GM18909 (cell line): ENCODE measurements at regions not wholly inside any gene's neighbourhood (a gene's known extent, or its start where the extent isn't known, plus 50 kb on each side); places are given as distances from the start of the nearest gene placed in this dataset.
"Not testable (repeated sequence)": the region's sequence is repeated elsewhere in the genome, so short reads cannot be mapped to it uniquely, and the experiment has no call there.

Experiments
- ATAC-seq: cut with Tn5 transposase; IDR thresholded peaks from one replicate; pipeline ENCODE4 v1.9.1; 2021; ENCODE audit warnings: mild to moderate bottlenecking; ENCODE audit not compliant: unreplicated experiment, poor library complexity

DNA sequence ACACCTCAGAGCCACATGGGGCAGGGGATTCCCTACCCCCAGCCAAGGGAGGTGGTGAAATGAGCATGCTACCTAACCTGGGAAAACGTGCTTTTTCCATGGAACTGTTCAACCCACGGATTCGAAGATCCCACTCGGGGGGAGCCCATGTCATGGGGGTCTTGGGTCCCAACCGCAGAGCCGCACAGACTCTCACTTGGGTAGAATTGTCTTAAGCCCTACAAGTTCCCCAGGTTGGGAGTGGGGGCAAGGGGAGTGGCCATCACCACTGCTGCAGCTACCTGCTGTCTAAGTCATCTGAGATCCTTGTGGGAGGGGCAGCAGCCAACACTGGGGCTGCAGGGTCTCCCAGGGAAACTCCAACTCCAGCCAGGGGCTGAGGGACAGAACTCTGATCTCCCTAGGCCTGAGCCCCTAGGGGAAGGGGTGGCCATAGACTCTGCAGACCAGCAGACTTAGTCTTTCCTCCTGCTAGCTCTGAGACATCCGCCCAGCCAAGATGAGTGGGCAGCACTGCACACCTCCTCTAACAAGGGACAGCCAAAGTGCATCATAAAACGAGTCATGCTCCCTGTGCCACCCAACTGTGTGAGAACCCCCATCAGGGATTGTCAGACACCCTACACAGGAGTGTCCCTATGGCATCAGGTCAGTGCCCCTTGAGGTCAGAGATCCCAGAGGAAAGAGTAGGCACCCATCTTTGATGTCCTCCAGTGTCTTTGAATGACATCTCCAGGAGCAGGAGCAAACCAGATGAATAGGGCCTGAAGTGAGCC is 610.4 kb upstream of the SLITRK6 start:
- ATAC-seq, result no peak

GRCh38 chr13:86425170-86425815 is 626.1 kb upstream of the SLITRK6 start:
- no peak for ATAC-seq

DNA sequence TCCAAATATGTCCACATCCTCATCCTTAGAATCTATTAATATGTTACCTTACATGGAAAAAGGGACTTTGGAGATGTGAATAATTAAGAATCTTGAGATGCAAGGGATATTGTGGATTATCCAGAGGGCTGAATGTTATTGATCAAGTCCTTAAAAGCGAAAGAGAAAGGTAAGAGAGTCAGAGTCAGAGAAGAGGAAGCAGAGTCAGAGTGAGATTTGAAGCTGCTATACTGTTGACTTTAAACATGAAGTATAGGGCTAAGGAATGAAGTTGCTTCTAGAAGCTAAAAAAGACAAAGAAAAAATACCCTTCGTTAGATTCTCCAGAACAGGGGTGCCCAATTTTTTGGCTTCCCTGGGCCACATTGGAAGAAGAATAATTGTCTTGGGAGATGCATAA is 627.2 kb upstream of the SLITRK6 start:
- no peak for ATAC-seq

GRCh38 chr13:86429756-86430155 is 630.5 kb upstream of the SLITRK6 start:
- no peak for ATAC-seq

GRCh38 chr13:86438034-86438433 is 638.8 kb upstream of the SLITRK6 start:
- no peak for ATAC-seq

GRCh38 chr13:86445206-86445605 is 646.0 kb upstream of the SLITRK6 start:
- ATAC-seq, result no peak

DNA sequence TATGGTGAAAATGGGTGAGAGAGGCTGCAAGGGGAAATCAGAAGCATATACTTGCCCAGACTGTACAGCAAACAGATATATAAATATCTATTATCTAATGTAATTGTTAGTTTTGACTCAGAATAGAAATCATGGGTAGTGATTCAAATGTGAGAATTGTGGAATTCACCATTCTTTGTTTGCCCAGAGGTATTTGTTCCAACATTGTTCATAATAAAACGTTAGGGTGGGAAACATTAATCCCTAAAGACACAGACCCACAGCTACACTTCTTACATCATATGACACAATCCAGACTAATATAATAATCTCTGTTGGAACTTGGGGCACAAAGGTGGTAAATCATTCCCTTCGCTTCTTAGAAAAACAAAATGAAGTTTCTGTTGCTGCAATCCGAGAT is 646.5 kb upstream of the SLITRK6 start:
- ATAC-seq, result no peak

DNA sequence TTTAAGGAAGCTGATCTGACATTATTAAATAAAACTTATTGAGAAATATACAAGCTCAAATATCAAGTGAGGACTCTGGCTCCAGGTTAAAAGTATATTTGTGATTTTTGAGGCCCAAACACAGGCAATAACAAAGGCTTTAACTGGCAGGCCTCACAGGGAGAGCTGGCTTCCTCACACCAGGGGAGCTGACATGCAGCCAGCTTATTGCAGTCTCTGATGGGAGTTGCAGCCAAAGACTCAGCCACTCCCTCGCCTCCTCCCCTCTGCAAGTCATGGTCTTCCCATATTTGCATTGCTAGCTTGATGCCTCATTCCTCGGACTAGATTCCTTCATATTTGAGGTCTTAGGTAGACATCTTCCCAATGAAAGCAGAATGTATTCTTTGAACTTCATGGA is 647.1 kb upstream of the SLITRK6 start:
- no peak for ATAC-seq

DNA sequence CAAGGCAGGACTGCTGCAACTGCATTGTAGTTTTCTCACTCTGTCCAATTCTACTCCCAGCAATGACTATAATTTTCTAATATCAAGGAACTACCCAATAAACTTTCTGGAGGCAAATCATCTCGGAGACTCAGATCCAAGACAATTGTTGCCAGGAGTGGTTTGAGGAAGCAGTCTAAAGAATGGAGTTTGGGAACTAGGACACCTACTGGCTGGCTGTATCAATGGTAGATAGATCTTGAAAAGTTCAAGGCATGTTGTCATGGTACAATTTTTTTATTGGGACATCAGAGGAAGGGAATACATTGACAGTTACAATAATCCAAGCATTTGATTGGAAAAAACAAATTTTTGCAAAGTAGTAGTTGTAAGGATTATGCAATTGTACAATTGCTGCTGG is 648.3 kb upstream of the SLITRK6 start:
- no peak for ATAC-seq

- no peak for ATAC-seq
Measured at GRCh38 chr13:86462011-86462410, 662.8 kb upstream of the SLITRK6 start.

GRCh38 chr13:86464193-86464592 is 665.0 kb upstream of the SLITRK6 start:
- no peak for ATAC-seq

DNA sequence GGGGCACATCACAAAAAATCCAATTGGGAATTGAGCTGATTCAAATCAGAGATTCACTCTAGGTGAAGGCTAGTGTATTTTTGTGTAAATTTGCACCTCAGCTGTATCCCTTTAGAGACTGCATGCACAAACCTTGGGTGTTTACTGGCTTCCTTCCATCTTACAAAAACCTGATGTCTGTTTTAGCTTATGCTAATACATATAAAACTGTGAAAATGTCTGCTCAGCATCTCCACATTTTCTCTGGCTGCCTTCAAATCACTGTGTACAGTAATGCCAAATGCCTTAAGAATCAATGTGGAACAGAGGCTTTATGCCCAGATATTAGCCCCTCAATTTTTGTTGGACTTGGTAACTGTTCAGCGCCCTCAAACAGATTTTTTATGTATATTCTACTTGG is 675.8 kb upstream of the SLITRK6 start:
- ATAC-seq, result no peak

- no peak for ATAC-seq
Measured at GRCh38 chr13:86476656-86477055, 677.4 kb upstream of the SLITRK6 start.

DNA sequence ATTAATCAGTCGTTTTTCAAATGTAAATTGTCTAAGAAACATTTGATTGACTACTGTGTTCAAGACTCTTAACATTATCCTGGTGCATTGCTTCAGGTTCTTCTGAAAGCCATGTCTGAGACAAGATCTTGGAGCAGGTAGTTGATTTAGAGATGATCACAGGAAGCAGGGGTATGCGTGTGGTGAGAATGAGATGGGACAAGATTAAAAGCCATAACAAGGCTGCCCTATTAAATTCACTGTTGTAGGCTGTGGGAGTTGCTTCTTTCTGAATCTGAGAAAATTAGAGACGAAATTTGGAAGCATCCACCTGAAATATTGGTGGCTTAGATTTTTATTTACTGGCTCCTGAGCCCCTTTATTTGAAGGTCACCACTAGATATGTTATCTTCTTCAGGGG is 687.4 kb upstream of the SLITRK6 start:
- ATAC-seq, result no peak

DNA sequence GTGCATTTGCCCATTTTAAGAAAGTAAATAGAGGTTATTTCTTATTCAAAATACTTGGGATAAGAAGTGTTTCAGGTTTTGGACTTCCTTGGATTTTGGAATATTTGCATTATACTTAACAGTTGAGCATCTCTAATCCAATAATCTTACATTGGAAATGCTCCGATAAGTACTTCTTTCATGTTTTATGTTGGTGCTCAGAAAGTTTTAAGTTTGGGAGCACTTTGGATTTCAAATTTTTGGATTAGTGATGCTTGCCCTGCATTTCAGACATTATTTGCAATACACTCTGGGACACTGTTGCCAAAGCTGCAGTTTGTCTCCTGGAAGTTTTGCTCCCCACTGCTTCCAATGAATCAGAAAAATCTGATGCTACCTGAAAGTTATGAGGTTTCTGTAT is 691.9 kb upstream of the SLITRK6 start:
- no peak for ATAC-seq

DNA sequence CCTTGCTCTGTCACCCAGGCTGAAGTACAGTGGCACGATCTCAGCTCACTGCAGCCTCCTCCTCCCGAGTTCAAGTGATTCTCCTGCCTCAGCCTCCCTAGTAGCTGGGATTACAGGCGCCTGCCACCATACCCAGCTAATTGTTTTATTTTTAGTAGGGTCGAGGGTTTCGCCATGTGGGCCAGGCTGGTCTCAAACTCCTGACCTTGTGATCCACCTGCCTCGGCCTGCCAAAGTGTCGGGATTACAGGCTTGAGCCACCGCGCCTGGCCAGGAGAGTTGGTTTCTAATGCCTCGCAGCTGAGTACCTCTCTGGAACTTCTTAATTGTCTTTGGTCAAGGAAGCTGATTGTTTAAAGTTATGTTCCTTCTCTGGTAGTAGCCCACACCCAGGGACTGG is 702.7 kb upstream of the SLITRK6 start:
- not testable (repeated sequence) for ATAC-seq

DNA sequence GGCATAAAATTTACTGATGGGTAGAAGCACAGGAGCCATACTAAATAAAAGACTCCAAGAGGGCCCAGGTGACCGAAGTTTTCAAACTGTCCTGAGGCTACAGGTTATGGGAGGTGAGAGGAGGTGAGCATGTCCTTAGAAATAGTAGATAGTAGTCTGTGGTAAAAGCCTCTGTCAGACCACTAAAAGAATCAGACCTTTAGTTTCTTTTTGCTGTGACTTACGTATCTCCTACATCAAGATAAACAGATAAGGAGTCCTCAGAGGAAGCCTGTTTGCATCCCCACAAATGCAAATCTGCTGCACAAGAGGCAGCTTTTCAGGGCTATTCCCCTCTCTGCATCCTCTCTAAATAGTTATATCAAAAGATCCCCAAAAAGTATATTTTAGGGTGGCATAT is 711.6 kb upstream of the SLITRK6 start:
- no peak for ATAC-seq

DNA sequence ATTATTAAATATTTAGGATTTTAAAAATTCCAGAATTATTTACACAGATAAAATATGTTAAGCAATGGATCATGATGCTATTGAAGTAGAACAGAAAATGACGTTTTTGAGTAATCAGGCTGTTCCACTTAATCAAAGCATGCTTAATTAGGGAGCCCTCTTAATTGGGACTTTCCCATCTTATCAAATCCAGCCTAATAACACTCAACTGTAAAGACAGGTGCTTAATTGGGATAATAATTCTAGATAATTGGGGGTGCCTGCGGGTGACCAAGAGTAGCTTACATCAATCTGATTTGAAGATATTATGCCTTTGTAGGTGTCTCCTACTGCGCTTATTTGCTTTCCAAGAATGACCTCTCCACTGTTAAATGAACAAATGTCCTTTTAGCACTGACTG is 742.2 kb upstream of the SLITRK6 start:
- ATAC-seq, result no peak

GRCh38 chr13:86554066-86554465 is 754.8 kb upstream of the SLITRK6 start:
- ATAC-seq, result no peak

DNA sequence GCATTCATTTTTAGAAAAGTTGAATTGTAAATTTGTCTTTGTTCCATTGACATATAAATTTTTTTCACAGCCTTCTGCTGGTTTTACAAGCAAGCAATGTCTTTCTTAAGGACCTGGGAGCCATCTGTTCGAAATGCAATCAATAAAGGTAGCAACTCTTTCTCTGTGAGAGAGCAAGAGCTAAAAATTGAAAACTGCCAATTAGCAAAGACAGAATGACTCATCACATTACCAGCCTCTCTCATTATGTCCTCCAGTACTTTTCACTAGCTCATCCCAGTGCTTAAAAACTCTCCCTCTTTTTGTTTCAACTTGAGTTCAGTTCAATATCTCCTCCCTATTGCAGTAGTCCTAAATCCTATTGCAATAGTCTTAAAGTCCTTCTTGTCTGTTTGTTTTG is 760.7 kb upstream of the SLITRK6 start:
- no peak for ATAC-seq

GRCh38 chr13:86562866-86563265 is 763.6 kb upstream of the SLITRK6 start:
- no peak for ATAC-seq

- no peak for ATAC-seq
Measured at GRCh38 chr13:86563308-86563707, 764.1 kb upstream of the SLITRK6 start.
